ENCODE measurements at regions not wholly inside any gene's neighbourhood (a gene's known extent, or its start where the extent isn't known, plus 50 kb on each side); places are given as distances from the start of the nearest gene placed in this dataset.

GRCh38 chr9:134236001-134236421 lies 71.6 kb upstream of the RNU6ATAC start:
- no peaks in the 10 kb centered on the region for H3K9me3 Mint-ChIP-seq
- H3K27me3 Mint-ChIP-seq (ENCODE audit: low read depth): no peaks in the 10 kb centered on the region
- H3K36me3 Mint-ChIP-seq (ENCODE audit: low read depth): no peaks in the 10 kb centered on the region
- TF ChIP-seq CTCF (conservative IDR thresholded peaks at IDR 0.05): no peak
- H3K27ac Mint-ChIP-seq (ENCODE audit: unreplicated experiment): no peak overlapping the region
- H3K4me1 Mint-ChIP-seq: peaks cover 4% of the 10 kb centered on the region
- no peak for DNase-seq (ENCODE audit: low read depth, low spot score)
- no peak overlapping the region for H3K4me3 Mint-ChIP-seq

- Mint-ChIP-seq H3K36me3 (ENCODE audit: low read depth) (no peaks in the 10 kb centered on the region), H3K27ac (ENCODE audit: unreplicated experiment) (no peak overlapping the region), H3K27me3 (ENCODE audit: low read depth) (no peaks in the 10 kb centered on the region), H3K4me3 (no peak overlapping the region), H3K9me3 (no peaks in the 10 kb centered on the region), H3K4me1 (peaks cover 4% of the 10 kb centered on the region)
- DNase-seq (ENCODE audit: low read depth, low spot score): no peak
- no peak for TF ChIP-seq CTCF (conservative IDR thresholded peaks at IDR 0.05)
These were observed 72.7 kb upstream of the RNU6ATAC start for GRCh38 chr9:134236935-134237629.

- no peak for DNase-seq (ENCODE audit: low read depth, low spot score)
- no peak overlapping the region for H3K27ac Mint-ChIP-seq (ENCODE audit: unreplicated experiment)
- H3K9me3 Mint-ChIP-seq: no peaks in the 10 kb centered on the region
- H3K36me3 Mint-ChIP-seq (ENCODE audit: low read depth): no peaks in the 10 kb centered on the region
- H3K27me3 Mint-ChIP-seq (ENCODE audit: low read depth): peaks cover 5% of the 10 kb centered on the region
- TF ChIP-seq CTCF (conservative IDR thresholded peaks at IDR 0.05): no peak
- H3K4me1 Mint-ChIP-seq: peaks cover 7% of the 10 kb centered on the region
- no peak overlapping the region for H3K4me3 Mint-ChIP-seq
These were observed 73.4 kb upstream of the RNU6ATAC start for GRCh38 chr9:134237630-134238265.

GRCh38 chr9:134239130-134239903 lies 75.0 kb upstream of the RNU6ATAC start:
- Mint-ChIP-seq H3K4me3 (no peak overlapping the region), H3K36me3 (ENCODE audit: low read depth) (no peaks in the 10 kb centered on the region), H3K4me1 (peaks cover 8% of the 10 kb centered on the region), H3K27ac (ENCODE audit: unreplicated experiment) (no peak overlapping the region), H3K27me3 (ENCODE audit: low read depth) (peaks cover 14% of the 10 kb centered on the region), H3K9me3 (no peaks in the 10 kb centered on the region)
- no peak for DNase-seq (ENCODE audit: low read depth, low spot score)
- no peak for TF ChIP-seq CTCF (conservative IDR thresholded peaks at IDR 0.05)

GRCh38 chr9:134239939-134240338 lies 75.6 kb upstream of the RNU6ATAC start:
- H3K4me3 Mint-ChIP-seq: no peak overlapping the region
- H3K27me3 Mint-ChIP-seq (ENCODE audit: low read depth): peaks cover 18% of the 10 kb centered on the region
- no peak for TF ChIP-seq CTCF (conservative IDR thresholded peaks at IDR 0.05)
- H3K4me1 Mint-ChIP-seq: peaks cover 8% of the 10 kb centered on the region
- no peaks in the 10 kb centered on the region for H3K36me3 Mint-ChIP-seq (ENCODE audit: low read depth)
- H3K27ac Mint-ChIP-seq (ENCODE audit: unreplicated experiment): no peak overlapping the region
- no peak for DNase-seq (ENCODE audit: low read depth, low spot score)
- no peaks in the 10 kb centered on the region for H3K9me3 Mint-ChIP-seq

Measured in neural crest cell (in vitro differentiated cells).